ENCODE measurements at regions not wholly inside any gene's neighbourhood (a gene's known extent, or its start where the extent isn't known, plus 50 kb on each side); places are given as distances from the start of the nearest gene placed in this dataset.

DNA sequence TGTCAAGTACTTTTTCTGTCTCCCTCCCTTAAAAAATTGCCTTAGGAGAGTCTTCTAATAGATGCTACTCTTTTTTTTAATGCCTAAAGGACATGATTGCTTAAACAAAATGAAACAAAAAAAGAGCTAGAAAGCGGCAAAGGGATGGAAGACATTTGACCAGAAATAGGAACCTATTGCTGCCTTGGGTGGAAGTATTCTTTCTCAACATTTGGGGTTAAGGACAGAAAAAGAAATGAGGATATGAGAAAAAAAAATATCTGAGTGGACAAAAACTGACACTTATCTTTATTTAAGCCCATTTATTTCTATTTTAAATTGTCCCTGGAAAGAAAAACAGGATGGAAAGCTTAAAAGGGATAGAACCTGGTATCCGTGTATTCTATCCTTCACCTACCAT is 664.9 kb upstream of the CITED2 start:
- TF ChIP-seq, protein P1, sequence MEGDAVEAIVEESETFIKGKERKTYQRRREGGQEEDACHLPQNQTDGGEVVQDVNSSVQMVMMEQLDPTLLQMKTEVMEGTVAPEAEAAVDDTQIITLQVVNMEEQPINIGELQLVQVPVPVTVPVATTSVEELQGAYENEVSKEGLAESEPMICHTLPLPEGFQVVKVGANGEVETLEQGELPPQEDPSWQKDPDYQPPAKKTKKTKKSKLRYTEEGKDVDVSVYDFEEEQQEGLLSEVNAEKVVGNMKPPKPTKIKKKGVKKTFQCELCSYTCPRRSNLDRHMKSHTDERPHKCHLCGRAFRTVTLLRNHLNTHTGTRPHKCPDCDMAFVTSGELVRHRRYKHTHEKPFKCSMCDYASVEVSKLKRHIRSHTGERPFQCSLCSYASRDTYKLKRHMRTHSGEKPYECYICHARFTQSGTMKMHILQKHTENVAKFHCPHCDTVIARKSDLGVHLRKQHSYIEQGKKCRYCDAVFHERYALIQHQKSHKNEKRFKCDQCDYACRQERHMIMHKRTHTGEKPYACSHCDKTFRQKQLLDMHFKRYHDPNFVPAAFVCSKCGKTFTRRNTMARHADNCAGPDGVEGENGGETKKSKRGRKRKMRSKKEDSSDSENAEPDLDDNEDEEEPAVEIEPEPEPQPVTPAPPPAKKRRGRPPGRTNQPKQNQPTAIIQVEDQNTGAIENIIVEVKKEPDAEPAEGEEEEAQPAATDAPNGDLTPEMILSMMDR (IDR thresholded peaks at IDR 0.05; ENCODE audit: low read depth, low read length): no peak
- no peak for TF ChIP-seq POLR2A (IDR thresholded peaks at IDR 0.05; ENCODE audit: extremely low read depth, insufficient read length)
